HUES6 (cell line): ENCODE measurements at regions not wholly inside any gene's neighbourhood (a gene's known extent, or its start where the extent isn't known, plus 50 kb on each side); places are given as distances from the start of the nearest gene placed in this dataset.
"Not testable (repeated sequence)": the region's sequence is repeated elsewhere in the genome, so short reads cannot be mapped to it uniquely, and the experiment has no call there.

Source experiments
- H3K27ac ChIP-seq: 2 replicates; pipeline ENCODE4 v1.7.0; 2013; ENCODE audit warnings: low read depth, mild to moderate bottlenecking, low read length, inconsistent platforms
- H3K27me3 ChIP-seq: 2 replicates; pipeline ENCODE4 v1.6.1; 2013; ENCODE audit warnings: low read length; ENCODE audit not compliant: control insufficient read depth, insufficient read depth
- H3K36me3 ChIP-seq: 2 replicates; pipeline ENCODE4 v1.6.1; 2013; ENCODE audit warnings: low read length; ENCODE audit not compliant: control insufficient read depth, insufficient read depth
- H3K4me1 ChIP-seq: 2 replicates; pipeline ENCODE4 v1.6.1; 2013; ENCODE audit warnings: low read length; ENCODE audit not compliant: control insufficient read depth, insufficient read depth
- H3K4me3 ChIP-seq: 2 replicates; pipeline ENCODE4 v1.5.1; 2013; ENCODE audit warnings: low read depth, low read length
- H3K9ac ChIP-seq: one replicate; pipeline ENCODE4 v1.6.1; 2013; ENCODE audit warnings: mild to moderate bottlenecking, low read length
- H3K9me3 ChIP-seq: 2 replicates; pipeline ENCODE4 v1.6.1; 2013; ENCODE audit warnings: low read depth, low read length; ENCODE audit not compliant: control insufficient read depth, insufficient read depth

GRCh38 chr2:131657895-131658768, 130.4 kb downstream of the CCDC74A start:
- H3K36me3 ChIP-seq: no peaks in the 10 kb centered on the region
- H3K9ac ChIP-seq: no peak overlapping the region
- H3K9me3 ChIP-seq: no peaks in the 10 kb centered on the region; the same call in 1 of the 2 replicates
- H3K4me3 ChIP-seq: no peak overlapping the region
- no peaks in the 10 kb centered on the region for H3K27me3 ChIP-seq
- H3K27ac ChIP-seq: no peak overlapping the region
- H3K4me1 ChIP-seq: no peaks in the 10 kb centered on the region

GRCh38 chr2:131658769-131659131, 131.1 kb downstream of the CCDC74A start:
- no peaks in the 10 kb centered on the region for H3K27me3 ChIP-seq
- no peaks in the 10 kb centered on the region; the same call in 1 of the 2 replicates for H3K9me3 ChIP-seq
- H3K4me3 ChIP-seq: no peak overlapping the region
- H3K4me1 ChIP-seq: no peaks in the 10 kb centered on the region
- no peaks in the 10 kb centered on the region for H3K36me3 ChIP-seq
- no peak overlapping the region for H3K27ac ChIP-seq
- no peak overlapping the region for H3K9ac ChIP-seq

GRCh38 chr2:131659168-131659572, 131.5 kb downstream of the CCDC74A start:
- H3K9ac ChIP-seq: no peak overlapping the region
- H3K27ac ChIP-seq: no peak overlapping the region
- H3K4me3 ChIP-seq: no peak overlapping the region
- H3K36me3 ChIP-seq: no peaks in the 10 kb centered on the region
- H3K4me1 ChIP-seq: no peaks in the 10 kb centered on the region
- no peaks in the 10 kb centered on the region; the same call in 1 of the 2 replicates for H3K9me3 ChIP-seq
- no peaks in the 10 kb centered on the region for H3K27me3 ChIP-seq

- not testable (repeated sequence) for H3K27me3 ChIP-seq, H3K27ac ChIP-seq, H3K9ac ChIP-seq, H3K4me3 ChIP-seq, H3K36me3 ChIP-seq, H3K9me3 ChIP-seq, H3K4me1 ChIP-seq
Measured at GRCh38 chr2:131661101-131661782, 133.6 kb downstream of the CCDC74A start.

- H3K27me3 ChIP-seq, H3K4me1 ChIP-seq, H3K4me3 ChIP-seq, H3K9me3 ChIP-seq, H3K36me3 ChIP-seq, H3K9ac ChIP-seq, H3K27ac ChIP-seq: not testable (repeated sequence)
Measured at GRCh38 chr2:131661884-131662535, 134.3 kb downstream of the CCDC74A start.

GRCh38 chr2:131663501-131663900, 135.8 kb downstream of the CCDC74A start:
- not testable (repeated sequence) for H3K4me3 ChIP-seq, H3K27ac ChIP-seq, H3K4me1 ChIP-seq, H3K36me3 ChIP-seq, H3K27me3 ChIP-seq, H3K9me3 ChIP-seq, H3K9ac ChIP-seq

GRCh38 chr2:131665716-131666115, 138.0 kb downstream of the CCDC74A start:
- peaks cover 10% of the 10 kb centered on the region for H3K9me3 ChIP-seq
- H3K4me3 ChIP-seq, H3K9ac ChIP-seq, H3K27me3 ChIP-seq, H3K36me3 ChIP-seq, H3K27ac ChIP-seq, H3K4me1 ChIP-seq: not testable (repeated sequence)

- not testable (repeated sequence) for H3K4me3 ChIP-seq, H3K36me3 ChIP-seq, H3K9ac ChIP-seq, H3K27ac ChIP-seq
- H3K27me3 ChIP-seq: peaks cover 29% of the 10 kb centered on the region
- H3K9me3 ChIP-seq: peaks cover 10% of the 10 kb centered on the region
- H3K4me1 ChIP-seq: peaks cover 12% of the 10 kb centered on the region; the same call in 1 of the 2 replicates
Measured at GRCh38 chr2:131668794-131669540, 141.3 kb downstream of the CCDC74A start.

- peak overlapping the region; percentile 68 for H3K4me3 ChIP-seq
- H3K9ac ChIP-seq, H3K36me3 ChIP-seq, H3K27ac ChIP-seq: not testable (repeated sequence)
- peaks cover 43% of the 10 kb centered on the region for H3K27me3 ChIP-seq
- peaks cover 12% of the 10 kb centered on the region; the same call in 1 of the 2 replicates for H3K4me1 ChIP-seq
- H3K9me3 ChIP-seq: peaks cover 10% of the 10 kb centered on the region
Measured at GRCh38 chr2:131671841-131672470, 144.3 kb downstream of the CCDC74A start.
